Activated naive CD4-positive, alpha-beta T cell (primary cell): ENCODE measurements at regions not wholly inside any gene's neighbourhood (a gene's known extent, or its start where the extent isn't known, plus 50 kb on each side); places are given as distances from the start of the nearest gene placed in this dataset.
"Not testable (repeated sequence)": the region's sequence is repeated elsewhere in the genome, so short reads cannot be mapped to it uniquely, and the experiment has no call there.

Experiments used
- DNase-seq, 4 experiments: peaks; one replicate each; lab custom pipeline; 2025; lab: John Stamatoyannopoulos, UW

DNA sequence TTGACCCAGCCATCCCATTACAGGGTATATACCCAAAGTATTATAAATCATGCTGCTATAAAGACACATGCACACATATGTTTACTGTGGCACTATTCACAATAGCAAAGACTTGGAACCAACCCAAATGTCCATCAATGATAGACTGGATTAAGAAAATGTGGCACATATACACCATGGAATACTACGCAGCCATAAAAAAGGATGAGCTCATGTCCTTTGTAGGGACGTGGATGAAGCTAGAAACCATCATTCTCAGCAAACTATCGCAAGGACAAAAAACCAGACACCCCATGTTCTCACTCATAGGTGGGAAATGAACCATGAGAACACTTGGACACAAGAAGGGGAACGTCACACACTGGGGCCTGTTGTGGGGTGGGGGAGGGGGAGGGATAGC is 527.9 kb downstream of the UQCRFS1 start:
- DNase-seq, result not testable (repeated sequence)

GRCh38 chr19:28680111-28680510 is 532.8 kb downstream of the UQCRFS1 start:
- DNase-seq, result no peak

GRCh38 chr19:28670836-28671235 is 542.1 kb downstream of the UQCRFS1 start:
- DNase-seq, result no peak

DNA sequence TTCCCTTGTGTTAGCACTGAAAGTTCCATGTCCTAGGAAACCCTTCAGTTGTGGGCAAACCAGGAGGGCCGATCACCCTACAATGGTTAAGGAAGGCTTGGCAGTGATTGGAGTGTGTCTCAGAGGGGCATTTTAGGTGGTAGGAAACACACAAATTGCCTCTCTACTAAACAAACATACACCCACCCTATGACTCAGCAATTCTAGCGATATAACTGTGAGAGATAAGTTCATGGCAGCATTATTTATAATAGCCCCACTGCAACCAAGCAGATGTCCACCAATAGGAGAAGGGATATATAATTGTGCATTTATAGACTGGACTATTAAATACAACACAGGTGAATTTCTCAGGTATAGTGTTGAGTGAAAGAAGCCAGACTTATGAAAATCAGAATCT is 543.1 kb downstream of the UQCRFS1 start:
- DNase-seq, result no peak

DNA sequence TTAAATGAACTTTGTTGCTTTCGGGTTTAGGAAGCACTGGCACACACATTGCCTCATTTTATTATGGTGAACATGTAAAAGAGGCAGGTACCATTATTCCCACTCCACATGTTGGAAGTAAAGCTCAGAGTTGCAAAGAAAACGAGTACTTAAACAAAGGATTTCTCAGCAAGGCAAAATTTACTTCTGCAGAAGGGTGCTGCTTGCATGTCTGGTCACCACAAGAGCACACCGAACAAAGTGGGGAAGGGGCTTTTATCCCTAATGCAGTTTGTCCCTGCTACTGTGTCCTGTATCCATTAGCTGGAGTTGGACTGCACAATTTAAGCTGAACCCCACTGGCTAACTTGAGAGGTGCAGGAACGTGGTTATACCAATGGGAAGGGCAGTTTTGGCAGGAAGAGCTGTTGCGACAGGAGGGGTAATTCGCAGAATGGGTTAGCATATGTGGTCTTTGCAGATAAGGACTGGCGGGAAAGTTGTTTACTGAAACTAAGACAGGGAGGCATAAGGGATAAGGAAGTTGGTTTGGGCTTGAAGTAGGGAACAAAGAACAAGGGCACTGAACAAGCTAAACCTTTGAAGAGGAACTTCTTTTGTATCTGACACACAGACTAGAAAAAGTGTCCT is 545.5 kb downstream of the UQCRFS1 start:
- DNase-seq, result no peak

DNA sequence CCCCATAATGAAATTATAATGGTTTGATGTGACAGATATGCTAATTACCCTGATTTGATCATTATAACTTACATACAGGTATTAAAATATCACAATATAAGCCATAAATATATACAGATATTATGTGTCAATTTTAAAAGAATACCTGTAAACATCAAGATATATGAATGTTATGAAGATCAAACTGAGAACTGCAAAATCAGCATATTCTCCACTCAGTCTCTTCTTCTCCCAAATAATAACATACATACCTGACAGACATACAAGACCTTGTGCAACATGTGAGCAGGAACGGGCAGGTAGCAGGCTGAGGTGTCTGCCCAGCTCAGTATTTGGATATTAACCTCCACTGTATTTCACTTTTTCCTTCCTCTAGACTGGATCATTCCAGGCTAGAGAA is 547.2 kb downstream of the UQCRFS1 start:
- no peak for DNase-seq

GRCh38 chr19:28656644-28657043 is 556.3 kb downstream of the UQCRFS1 start:
- no peak for DNase-seq

GRCh38 chr19:28655054-28655453 is 557.9 kb downstream of the UQCRFS1 start:
- no peak for DNase-seq

DNA sequence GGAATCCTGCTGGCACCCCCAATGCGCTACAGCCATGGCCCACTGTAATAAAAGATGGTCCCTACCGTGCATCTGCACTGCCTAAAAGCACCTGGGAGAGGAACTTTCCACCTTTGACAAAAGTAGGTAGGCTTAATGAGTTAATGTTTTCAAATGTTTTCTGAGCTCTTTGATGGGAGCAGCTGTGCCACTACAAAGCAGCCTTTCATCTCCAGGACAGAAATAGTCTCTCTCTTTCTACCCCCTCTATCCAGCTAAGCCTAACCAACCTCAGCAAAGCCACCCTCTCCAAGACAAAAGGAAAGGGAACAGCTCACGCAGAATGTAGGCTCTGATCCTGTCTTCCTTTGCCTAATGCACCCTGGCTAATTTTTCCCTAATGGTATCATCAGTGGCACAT is 560.2 kb downstream of the UQCRFS1 start:
- DNase-seq, result no peak

DNA sequence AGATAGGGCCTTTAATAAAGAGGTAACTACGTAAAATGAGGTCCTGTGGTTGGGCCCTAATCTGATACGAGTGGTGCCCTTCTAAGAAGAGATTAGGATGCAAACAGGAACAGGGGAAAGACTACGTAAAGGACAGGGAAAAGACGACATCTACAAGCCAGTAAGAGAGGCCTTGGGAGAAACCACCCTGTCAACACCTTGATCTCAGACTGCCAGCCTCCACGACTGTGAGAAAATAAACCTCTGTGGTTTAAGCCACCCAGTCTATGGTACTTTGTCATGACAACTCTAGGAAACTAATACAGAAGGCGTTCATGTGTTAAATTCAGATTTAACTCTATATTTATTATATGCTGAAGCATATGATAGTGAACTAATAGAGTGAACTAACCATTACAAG is 566.3 kb downstream of the UQCRFS1 start:
- no peak for DNase-seq

DNA sequence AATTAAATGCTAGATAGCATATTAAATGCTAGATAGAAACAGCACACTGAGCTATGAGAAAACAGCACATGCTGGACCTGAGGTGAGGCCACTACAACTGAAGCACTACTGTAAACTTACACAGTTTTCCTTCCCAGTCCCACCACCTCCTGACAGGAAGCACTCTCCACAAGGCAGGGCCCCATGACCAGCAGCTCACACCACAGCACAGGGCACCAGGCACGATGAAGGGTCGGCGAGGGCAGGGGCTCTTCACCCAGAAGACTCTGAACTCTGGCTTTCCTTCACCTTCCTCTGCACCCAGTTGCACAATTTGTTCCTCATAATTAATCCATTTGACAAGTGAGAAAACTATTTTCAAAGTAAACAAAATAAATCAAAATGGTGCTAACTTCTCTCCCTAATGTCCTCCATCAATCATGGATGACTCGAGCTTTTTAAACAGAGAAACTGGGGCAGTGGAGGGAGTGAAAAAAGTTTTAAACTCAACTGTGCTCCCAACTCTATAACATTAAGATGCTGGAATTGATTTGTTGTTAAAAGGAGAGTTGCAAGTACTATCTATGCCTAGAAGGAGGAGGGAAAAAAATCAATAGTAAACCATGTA is 568.7 kb downstream of the UQCRFS1 start:
- DNase-seq, result no peak

GRCh38 chr19:28642787-28643683 is 569.9 kb downstream of the UQCRFS1 start:
- DNase-seq, result no peak

DNA sequence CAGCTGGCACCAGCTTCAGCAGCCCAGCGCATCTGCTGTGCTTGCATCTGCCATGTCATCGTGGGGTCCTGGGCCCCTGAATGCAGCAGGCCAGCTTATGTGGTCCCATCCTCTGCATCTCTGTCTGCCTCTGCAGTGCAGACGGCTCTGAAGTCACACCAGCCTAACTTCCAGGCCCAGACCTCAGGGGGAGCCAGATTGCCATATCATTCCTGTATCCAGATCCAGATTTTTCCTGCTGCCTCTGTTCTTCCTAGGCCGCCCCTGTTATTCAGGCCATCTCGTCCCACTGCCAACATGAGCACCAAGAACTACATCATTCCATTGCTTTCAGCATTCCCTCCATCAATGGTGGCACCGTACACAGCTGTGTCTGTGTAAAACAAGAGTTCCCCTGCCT is 571.6 kb downstream of the UQCRFS1 start:
- DNase-seq, result no peak

GRCh38 chr19:28640506-28640905 is 572.4 kb downstream of the UQCRFS1 start:
- DNase-seq, result no peak

- DNase-seq, result no peak
Observed at GRCh38 chr19:28638445-28638844, 574.5 kb downstream of the UQCRFS1 start.

DNA sequence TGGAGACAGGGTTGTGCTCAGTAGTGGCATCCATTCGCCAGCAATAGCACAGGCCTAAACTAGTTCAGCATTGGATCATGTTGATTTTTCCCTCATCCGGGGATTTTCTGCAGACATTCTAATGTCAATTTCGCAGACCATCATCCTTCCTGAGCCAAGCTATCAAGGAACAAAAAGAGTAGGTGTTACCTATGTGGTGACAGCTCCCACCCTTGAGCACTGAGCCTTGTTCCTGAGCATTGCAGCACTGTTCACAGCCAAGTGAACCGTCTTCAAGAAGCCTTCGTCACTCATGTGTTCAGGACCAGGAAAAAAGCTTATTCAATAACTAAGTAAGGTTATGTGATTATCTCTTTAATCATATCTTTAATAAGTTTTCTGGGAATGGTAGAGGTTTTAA is 576.2 kb downstream of the UQCRFS1 start:
- no peak for DNase-seq

GRCh38 chr19:28636016-28636629 is 576.8 kb downstream of the UQCRFS1 start:
- no peak for DNase-seq

DNA sequence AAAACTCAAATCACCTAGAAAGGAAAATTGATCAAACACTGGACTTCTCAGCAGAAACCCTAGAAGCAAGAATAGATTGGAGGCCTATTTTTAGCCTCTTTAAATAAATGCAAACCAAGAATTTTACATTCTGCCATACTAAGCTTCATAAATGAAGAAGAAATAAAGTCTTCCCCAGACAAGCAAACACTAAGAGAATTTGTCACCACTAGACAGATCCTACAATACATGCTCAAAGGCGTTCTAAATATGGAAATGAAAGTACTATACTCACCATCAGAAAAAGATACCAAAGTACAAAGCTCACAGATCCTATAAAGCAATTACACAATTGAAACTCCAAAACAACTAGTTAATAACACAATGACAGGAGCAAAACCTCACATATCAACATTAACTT is 578.1 kb downstream of the UQCRFS1 start:
- no peak for DNase-seq

DNA sequence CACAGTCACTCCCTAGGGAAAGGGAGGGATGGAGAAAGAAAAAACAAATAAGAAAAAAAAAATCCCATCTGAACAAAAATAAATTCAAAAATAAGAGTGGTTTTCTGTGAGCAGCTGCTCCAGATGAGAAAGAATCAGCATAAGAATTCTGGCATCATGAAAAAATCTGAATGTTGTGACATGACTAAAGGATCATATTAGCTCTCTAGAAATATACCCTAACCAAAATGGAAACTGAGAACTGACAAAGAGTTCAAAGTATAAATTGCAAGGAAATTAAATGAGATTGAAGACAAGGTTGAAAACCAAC is 579.0 kb downstream of the UQCRFS1 start:
- no peak for DNase-seq

DNA sequence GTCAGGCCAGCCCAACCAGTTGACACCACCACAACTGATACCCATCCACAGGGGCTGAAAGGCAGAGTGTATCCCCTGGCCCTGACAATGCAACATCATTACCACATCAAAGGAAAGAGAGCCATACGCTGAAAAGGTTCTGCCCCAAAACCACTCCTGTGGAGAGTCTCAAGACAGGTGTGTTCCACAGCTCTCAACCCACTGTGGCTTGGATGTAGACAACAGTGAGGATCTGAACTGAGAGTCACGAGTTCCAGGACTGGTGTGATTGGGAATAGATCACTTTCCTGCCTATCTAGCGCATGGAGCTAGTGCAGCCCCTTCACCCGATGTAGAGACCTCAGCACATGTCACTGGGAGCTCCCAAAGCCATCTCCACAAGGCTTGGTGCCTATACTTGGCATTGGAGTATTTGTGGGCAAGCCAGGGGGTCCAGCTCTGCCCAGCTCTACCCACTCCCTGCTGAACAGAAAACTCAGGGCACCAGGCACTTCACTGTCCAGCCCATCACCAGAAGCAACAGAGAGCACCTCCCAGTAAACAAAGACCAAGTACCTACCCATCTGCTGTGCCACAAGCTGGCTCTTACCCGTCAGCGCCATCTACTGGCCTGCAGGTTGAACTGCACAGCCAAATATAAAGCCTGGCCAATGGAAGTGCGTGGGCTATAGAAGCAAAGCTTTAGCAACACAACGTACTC is 579.5 kb downstream of the UQCRFS1 start:
- DNase-seq, result peak in 2 of 4 experiments; percentile 7 to 12

- DNase-seq, result no peak
Observed at GRCh38 chr19:28632371-28633080, 580.4 kb downstream of the UQCRFS1 start.

GRCh38 chr19:28631961-28632360 is 581.0 kb downstream of the UQCRFS1 start:
- no peak for DNase-seq
